Neural cell (in vitro differentiated cells): ENCODE measurements at regions not wholly inside any gene's neighbourhood (a gene's known extent, or its start where the extent isn't known, plus 50 kb on each side); places are given as distances from the start of the nearest gene placed in this dataset.

Source experiments
- EP300 ChIP-seq: fragments of 450-650 bp; conservative IDR thresholded peaks from 2 replicates; pipeline ENCODE4 v1.6.1; 2014; ENCODE audit warnings: antibody characterized with exemption, mild to moderate bottlenecking, moderate library complexity; ENCODE audit not compliant: poor library complexity, severe bottlenecking
- EZH2 ChIP-seq: fragments of 200-600, 300-800 bp; shearing (Covaris generic), sonication (generic); IDR thresholded peaks from 2 replicates; pipeline ENCODE4 v1.6.1; 2014; ENCODE audit warnings: antibody characterized with exemption, low read length, borderline replicate concordance, mild to moderate bottlenecking; ENCODE audit not compliant: insufficient read depth, poor library complexity, severe bottlenecking
- MXI1 ChIP-seq: fragments of 450-650 bp; conservative IDR thresholded peaks from 2 replicates; pipeline ENCODE4 v1.6.1; 2014; ENCODE audit warnings: antibody characterized with exemption, mild to moderate bottlenecking; ENCODE audit not compliant: poor library complexity, severe bottlenecking
- POLR2AphosphoS5 ChIP-seq: IDR thresholded peaks from 2 replicates; pipeline ENCODE4 v1.6.1; 2012
- RAD21 ChIP-seq: fragments of 450-650 bp; conservative IDR thresholded peaks from 2 replicates; pipeline ENCODE4 v1.6.1; 2014; ENCODE audit warnings: antibody characterized with exemption, mild to moderate bottlenecking, moderate library complexity
- SMC3 ChIP-seq: fragments of 450-650 bp; conservative IDR thresholded peaks from 2 replicates; pipeline ENCODE4 v1.6.1; 2014; ENCODE audit warnings: antibody characterized with exemption, mild to moderate bottlenecking, moderate library complexity; ENCODE audit not compliant: poor library complexity
- TAF1 ChIP-seq: IDR thresholded peaks from 2 replicates; pipeline ENCODE4 v1.6.1; 2012; ENCODE audit warnings: low read depth
- TF ChIP-seq, protein P1 (sequence below): fragments of 450-650 bp; IDR thresholded peaks from 2 replicates; pipeline ENCODE4 v1.5.1; 2014; ENCODE audit warnings: antibody characterized with exemption, mild to moderate bottlenecking, moderate library complexity; ENCODE audit not compliant: poor library complexity, severe bottlenecking
- TF ChIP-seq, protein P2 (sequence below): IDR thresholded peaks from 2 replicates; pipeline ENCODE4 v1.6.1; 2012; ENCODE audit warnings: borderline replicate concordance

DNA sequence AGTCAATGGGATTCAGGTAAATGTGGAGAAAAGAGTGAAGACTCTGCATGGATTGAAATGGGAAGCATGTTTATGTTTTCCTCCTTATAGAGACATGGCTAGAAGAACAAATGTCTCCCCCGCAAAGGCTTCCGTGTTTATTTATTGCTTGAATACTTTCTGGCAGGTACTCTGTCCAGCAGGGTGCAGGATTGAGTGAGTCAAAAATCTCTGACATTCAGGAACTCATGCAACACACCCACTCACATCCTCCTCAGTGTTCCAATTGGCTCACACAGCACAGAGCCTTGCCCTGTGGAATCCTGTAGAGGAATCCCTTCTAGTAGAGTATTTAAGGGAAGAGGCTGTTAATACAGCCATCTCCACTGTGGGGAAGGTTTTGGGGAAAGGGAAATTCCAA is 290.3 kb upstream of the VWC2 start:
- TF ChIP-seq, protein P1, sequence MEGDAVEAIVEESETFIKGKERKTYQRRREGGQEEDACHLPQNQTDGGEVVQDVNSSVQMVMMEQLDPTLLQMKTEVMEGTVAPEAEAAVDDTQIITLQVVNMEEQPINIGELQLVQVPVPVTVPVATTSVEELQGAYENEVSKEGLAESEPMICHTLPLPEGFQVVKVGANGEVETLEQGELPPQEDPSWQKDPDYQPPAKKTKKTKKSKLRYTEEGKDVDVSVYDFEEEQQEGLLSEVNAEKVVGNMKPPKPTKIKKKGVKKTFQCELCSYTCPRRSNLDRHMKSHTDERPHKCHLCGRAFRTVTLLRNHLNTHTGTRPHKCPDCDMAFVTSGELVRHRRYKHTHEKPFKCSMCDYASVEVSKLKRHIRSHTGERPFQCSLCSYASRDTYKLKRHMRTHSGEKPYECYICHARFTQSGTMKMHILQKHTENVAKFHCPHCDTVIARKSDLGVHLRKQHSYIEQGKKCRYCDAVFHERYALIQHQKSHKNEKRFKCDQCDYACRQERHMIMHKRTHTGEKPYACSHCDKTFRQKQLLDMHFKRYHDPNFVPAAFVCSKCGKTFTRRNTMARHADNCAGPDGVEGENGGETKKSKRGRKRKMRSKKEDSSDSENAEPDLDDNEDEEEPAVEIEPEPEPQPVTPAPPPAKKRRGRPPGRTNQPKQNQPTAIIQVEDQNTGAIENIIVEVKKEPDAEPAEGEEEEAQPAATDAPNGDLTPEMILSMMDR, result no peak
- no peak for TF ChIP-seq POLR2AphosphoS5
- no peak for TF ChIP-seq EZH2
- no peak for TF ChIP-seq EP300
- no peak for TF ChIP-seq MXI1
- TF ChIP-seq RAD21, result no peak
- TF ChIP-seq, protein P2, sequence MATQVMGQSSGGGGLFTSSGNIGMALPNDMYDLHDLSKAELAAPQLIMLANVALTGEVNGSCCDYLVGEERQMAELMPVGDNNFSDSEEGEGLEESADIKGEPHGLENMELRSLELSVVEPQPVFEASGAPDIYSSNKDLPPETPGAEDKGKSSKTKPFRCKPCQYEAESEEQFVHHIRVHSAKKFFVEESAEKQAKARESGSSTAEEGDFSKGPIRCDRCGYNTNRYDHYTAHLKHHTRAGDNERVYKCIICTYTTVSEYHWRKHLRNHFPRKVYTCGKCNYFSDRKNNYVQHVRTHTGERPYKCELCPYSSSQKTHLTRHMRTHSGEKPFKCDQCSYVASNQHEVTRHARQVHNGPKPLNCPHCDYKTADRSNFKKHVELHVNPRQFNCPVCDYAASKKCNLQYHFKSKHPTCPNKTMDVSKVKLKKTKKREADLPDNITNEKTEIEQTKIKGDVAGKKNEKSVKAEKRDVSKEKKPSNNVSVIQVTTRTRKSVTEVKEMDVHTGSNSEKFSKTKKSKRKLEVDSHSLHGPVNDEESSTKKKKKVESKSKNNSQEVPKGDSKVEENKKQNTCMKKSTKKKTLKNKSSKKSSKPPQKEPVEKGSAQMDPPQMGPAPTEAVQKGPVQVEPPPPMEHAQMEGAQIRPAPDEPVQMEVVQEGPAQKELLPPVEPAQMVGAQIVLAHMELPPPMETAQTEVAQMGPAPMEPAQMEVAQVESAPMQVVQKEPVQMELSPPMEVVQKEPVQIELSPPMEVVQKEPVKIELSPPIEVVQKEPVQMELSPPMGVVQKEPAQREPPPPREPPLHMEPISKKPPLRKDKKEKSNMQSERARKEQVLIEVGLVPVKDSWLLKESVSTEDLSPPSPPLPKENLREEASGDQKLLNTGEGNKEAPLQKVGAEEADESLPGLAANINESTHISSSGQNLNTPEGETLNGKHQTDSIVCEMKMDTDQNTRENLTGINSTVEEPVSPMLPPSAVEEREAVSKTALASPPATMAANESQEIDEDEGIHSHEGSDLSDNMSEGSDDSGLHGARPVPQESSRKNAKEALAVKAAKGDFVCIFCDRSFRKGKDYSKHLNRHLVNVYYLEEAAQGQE, result no peak
- no peak for TF ChIP-seq TAF1
- TF ChIP-seq SMC3, result no peak
